NCI-H526 treated with DMSO at 0.1 percent for 48 hours (cell line): ENCODE measurements at regions not wholly inside any gene's neighbourhood (a gene's known extent, or its start where the extent isn't known, plus 50 kb on each side); places are given as distances from the start of the nearest gene placed in this dataset.
"Not testable (repeated sequence)": the region's sequence is repeated elsewhere in the genome, so short reads cannot be mapped to it uniquely, and the experiment has no call there.

Experiments used
- DNase-seq: peaks from one replicate; lab custom pipeline; 2025; lab: John Stamatoyannopoulos, UW

DNA sequence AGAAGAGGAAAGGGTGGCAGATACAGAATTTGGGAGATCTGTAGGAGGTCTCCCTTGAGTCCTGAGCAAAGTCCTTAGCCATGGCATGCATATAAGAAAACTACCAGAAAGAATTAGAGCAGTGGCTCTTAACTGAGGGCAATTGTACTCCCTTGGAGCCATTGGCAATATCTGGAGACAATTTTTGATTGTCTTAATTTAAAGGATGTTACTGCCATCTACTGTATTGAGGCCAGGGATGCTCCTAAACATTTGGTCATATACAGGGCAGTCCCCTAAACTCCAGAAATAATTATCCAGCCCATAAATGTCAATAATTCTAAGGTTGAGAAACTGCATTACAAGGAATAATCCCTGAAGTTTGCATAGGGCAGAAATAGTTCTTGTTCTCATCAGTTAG lies 136.4 kb upstream of the ODAD2 start:
- no peak for DNase-seq

GRCh38 chr10:28130267-28130666 lies 131.4 kb upstream of the ODAD2 start:
- DNase-seq: no peak

GRCh38 chr10:28127881-28128280 lies 129.0 kb upstream of the ODAD2 start:
- DNase-seq: no peak

DNA sequence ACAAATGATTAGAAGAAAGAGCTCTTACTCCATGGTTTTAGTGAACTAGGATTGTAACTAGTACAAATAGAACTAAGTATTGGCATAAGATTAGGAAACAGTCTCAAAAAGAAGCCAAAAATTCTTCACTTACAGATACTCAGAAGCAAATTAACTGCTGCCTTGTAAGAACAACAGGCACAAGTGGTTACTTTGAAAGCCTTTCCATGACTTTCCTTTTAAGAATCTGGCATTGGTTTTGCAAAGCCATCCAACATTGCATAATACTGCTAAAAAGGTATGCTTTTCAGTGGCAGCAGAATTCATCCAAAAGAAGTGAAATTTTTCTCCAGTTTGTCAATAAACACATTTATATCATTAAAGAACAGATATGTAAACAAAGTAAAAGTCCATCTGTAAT lies 126.8 kb upstream of the ODAD2 start:
- DNase-seq: no peak

DNA sequence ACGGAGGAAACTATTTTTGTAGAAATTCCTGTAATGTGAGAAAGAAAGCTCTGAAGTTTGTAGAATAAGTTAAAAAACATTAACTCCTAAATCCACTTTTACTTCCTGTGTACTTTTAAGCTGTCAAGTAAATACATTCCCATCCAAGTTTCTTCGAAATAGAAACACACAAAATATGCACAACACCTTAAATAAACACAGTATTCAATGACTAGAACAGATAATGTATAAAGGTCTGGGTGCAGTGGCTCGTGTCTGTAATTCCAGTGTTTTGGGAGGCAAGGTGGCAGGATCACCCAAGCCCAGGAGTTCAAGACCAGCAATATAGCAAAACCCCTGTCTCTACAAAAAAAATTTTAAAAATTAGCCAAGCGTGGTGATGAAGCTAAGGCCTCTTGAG lies 121.9 kb upstream of the ODAD2 start:
- no peak for DNase-seq

DNA sequence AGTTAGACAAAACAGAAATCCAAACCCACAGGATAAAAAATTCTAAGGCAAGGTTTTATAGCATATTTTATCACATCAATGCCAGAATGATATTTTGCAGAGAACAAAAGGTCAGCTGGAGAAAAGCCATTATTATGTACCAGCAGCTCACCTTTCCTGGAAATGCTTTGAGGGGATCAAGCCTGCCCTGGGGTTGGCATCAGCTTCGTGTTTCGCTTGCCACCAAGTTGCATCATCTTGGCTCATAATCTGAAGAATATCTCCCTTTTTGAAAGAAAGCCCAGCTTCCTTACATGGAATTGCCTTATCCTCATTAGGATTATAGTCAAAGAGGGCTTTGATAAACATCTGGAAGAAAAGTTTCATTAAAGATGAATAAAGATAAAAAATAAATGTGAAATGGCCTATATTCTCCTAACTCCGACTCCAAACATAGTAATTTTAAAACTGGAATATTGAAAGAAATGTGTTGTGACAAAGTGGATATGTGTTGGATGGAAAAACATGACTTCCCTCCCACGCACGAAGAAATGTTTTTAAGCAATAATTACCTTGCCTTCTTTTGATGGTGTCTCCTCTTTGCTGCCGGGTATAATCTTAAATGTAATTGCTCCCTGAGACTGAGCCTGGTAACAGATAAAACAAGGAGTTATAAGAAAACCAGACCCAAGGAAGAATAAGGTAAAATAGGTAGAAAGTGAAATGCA lies 121.3 kb upstream of the ODAD2 start:
- DNase-seq: no peak

DNA sequence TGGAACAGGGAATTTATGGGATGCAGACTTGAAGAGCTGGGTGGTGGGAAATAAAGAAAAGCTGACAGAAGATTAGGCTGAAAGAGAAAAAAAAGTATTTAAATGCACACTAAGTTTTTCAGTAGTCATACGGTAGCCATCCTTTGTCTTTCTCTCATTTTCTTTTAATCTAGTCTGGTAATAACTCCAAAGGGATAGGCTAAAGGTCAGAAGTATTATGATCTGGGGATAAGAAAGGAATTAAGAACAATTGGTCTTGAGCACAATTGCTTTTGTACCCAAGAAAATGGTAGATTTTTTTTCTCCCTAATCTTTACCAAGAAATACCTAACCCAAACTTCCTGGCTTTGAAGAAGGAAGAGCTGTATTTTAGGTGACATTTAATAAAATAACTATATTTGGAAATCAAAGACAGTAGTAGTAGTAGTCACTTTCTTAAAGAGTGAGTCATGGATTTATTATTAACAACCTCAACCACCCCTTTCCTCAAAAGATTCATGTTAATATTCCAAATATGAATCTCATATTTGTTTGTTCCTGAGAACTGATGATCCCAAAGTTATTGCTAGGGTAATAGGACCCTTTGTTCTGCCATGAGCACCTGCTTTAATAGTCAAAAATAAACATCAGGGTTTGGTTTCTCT lies 120.2 kb upstream of the ODAD2 start:
- DNase-seq: no peak

- DNase-seq: no peak
These were observed 114.3 kb upstream of the ODAD2 start for GRCh38 chr10:28113202-28113601.

DNA sequence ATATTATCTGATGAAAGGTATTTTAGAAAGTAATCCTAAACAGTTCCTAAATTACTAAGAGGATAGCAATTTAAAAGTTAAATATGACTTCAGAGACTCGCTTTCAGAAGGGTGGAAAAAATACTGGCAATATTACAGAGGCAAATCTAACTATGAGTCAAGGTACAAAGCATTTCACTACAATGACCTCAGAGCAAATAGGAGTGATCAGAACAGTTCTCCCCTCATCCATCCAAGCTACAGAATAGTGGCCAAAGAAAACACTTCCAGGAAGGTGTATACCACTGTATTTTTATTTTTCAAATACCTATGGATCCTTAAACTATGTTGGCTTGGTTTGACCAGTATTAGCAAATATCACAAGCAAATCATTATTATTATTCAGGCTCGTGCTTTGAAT lies 112.8 kb upstream of the ODAD2 start:
- DNase-seq: no peak

GRCh38 chr10:28105561-28105960 lies 106.7 kb upstream of the ODAD2 start:
- DNase-seq: no peak

DNA sequence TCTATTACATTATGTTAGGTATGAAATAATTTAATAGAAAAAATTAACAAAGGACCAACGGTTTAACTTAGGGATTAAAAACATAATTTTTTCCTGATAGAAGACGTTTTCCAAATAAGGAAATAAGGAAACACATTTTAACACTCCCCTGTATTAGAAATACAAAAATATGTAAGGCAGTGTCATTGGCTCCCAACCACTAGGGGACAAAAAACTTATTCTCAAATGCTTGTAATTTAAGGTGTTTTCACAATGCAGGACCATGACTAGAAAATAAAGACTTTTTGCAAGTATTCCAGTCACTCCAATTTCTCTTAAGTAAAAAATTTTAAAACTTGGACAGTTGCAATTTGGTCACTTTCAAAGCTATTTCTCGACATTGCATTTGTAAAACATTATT lies 98.8 kb upstream of the ODAD2 start:
- no peak for DNase-seq

DNA sequence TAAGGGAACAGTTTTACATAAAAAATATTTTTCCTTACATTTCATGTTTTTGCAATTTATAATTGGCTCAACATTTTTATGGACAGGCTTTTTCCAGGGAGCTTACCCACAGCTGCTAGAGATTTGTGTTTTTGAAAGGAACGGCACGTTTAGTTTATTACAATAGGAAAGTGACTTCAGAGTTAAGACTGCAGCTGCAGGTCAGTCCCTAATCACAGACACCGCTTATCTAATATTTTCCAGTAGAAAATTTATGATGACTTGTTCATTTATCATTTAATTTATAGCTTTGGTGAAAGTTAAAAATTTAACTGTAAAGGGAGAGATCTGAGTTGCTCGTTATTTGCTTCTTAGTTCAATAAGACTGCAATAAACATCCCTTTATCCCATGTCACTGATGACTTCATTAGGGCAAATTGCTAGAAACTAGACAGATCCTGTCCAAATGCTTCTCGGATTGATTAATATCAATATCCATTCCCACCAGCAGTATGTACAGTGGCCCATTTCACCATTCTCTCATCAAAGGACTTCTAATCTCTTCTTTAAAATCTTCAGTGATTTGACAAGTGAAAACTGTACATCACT lies 97.0 kb upstream of the ODAD2 start:
- no peak for DNase-seq

DNA sequence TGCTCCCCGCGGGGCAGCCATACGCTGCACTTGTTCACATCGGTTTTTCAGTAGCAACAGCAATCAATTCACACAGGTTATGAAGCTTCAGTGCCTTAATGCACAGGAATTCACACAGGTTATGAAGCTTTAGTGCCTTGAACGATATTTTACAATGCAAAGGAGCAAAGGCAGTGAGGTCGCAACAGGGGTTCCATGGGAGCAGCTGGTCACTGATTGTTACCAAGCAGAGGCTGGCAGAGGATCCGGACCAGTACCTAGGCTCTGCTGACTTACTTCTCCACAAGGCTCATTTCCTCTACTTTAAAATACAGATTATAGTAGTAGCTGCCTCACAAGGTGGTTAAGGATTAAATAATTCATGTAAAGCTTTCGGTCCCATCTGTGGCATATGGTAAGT lies 95.2 kb upstream of the ODAD2 start:
- no peak for DNase-seq

DNA sequence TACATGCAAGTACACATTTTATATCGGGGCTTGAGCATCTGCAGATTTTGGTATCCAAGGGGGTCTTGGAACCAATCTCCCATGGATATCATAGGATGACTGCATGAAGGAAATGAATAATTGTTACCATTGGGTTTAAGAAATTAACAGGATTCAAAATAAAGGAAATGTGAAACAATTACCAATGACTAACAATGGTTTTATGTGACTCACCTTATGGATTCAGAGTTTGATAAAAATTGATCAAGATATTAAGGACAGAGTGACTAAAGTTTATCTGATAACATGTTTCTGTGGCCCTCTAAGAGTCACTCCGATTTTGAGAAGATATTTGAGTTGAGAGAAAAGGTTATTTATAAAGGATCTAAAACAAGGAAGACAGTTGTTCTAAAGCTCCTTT lies 93.0 kb upstream of the ODAD2 start:
- no peak for DNase-seq

GRCh38 chr10:28090506-28090905 lies 91.6 kb upstream of the ODAD2 start:
- DNase-seq: no peak

- no peak for DNase-seq
These were observed 90.6 kb upstream of the ODAD2 start for GRCh38 chr10:28089467-28089866.

DNA sequence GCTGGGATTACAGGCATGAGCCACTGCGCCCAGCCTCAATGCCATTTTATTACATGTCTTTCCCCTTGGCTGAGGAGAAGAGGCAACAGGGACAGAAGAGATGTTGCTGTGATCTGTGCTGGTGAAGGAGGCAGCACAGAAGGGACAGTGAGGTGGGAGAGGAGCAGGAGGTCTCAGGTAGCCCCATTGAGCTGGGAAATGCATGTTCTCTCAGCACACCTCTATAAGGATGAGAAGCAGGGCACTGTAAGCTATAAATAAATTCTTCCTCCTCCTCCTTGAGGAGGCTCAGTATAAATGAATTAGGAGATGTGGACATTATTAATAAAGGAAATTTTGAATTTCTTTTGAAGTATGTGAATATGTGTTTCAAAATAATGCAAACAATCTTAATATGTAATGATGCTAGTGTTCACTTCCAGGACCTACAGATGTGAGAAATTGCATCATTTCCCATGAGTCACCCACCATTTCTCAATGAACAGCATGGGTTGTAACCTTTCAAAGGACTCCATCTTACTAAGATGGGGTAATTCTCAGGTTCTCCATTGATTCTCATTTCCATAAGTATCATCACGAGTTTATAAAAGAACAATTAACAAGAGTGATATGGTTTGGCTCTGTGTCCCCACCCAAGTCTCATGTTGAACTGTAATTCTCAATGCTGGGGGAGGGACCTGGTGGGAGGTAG lies 88.9 kb upstream of the ODAD2 start:
- no peak for DNase-seq

- not testable (repeated sequence) for DNase-seq
These were observed 86.9 kb upstream of the ODAD2 start for GRCh38 chr10:28085760-28086159.

DNA sequence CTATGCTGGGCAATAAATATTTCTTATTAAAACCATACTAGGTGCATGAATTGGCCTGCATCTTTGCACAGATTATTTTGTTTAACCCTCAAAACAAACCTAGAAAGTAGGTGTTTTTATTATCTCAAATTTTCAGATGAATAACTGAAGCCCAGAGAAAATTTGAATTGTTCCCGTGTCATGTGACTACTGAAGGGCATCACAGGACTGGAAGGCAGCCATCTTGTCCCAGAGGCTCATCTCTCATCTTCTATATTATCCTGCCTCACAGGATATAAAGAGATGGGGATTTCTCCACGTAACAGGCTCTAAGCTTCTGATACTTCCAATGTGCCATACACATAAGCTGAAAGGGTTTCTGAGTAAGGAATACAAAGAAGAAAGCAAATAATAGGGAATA lies 84.0 kb upstream of the ODAD2 start:
- DNase-seq: no peak

GRCh38 chr10:28082316-28082715 lies 83.4 kb upstream of the ODAD2 start:
- no peak for DNase-seq

- DNase-seq: no peak
These were observed 79.0 kb upstream of the ODAD2 start for GRCh38 chr10:28077889-28078288.

DNA sequence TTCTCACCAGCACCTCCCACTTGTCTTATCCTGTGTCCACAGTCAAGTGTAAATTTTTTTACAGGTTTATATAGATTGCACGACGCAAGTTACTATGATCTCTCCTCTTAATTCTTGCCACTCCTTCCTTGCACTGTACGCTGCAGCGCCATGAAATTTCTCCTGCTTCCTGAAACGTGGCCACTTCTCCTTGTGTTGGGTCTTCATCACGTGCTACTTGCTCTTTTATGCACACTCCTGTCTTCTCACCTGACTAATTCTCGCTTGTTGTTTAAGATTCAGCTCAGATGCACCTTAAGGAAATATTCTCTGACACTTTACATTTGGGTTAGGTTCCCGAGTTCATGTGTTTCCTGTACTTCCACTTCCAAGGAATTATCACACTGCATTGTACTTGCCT lies 76.5 kb upstream of the ODAD2 start:
- no peak for DNase-seq

- no peak for DNase-seq
These were observed 73.7 kb upstream of the ODAD2 start for GRCh38 chr10:28072573-28072972.
